ENCODE measurements at regions not wholly inside any gene's neighbourhood (a gene's known extent, or its start where the extent isn't known, plus 50 kb on each side); places are given as distances from the start of the nearest gene placed in this dataset.

- no peaks in the 10 kb centered on the region for H3K9me3 ChIP-seq (ENCODE audit: low read length)
- CTCF ChIA-PET = no interaction called here
- POLR2A ChIA-PET = no interaction called here
- DNase-seq = no peak
- H3K4me1 ChIP-seq (ENCODE audit: insufficient read depth, low read length) = no peaks in the 10 kb centered on the region
- no peak overlapping the region for H3K4me3 Mint-ChIP-seq
- H3K27ac Mint-ChIP-seq = no peak overlapping the region
- H3K36me3 Mint-ChIP-seq = no peaks in the 10 kb centered on the region
- H3K27me3 Mint-ChIP-seq = peaks cover 19 to 31% of the 10 kb centered on the region in 2 donors
- H3K36me3 ChIP-seq (ENCODE audit: insufficient read depth, low read length) = no peaks in the 10 kb centered on the region
- H3K27ac ChIP-seq (ENCODE audit: low read depth, low read length) = no peak overlapping the region
- no peak overlapping the region for H3K4me3 ChIP-seq (ENCODE audit: low read length)
- no peaks in the 10 kb centered on the region for H3K4me1 Mint-ChIP-seq
- H3K27me3 ChIP-seq (ENCODE audit: insufficient read depth, low read length, poor library complexity, severe bottlenecking) = peaks cover 10% of the 10 kb centered on the region
- no peaks in the 10 kb centered on the region for H3K9me3 Mint-ChIP-seq
Measured at GRCh38 chr3:43790476-43790875, 99.7 kb downstream of the ABHD5 start.

DNA sequence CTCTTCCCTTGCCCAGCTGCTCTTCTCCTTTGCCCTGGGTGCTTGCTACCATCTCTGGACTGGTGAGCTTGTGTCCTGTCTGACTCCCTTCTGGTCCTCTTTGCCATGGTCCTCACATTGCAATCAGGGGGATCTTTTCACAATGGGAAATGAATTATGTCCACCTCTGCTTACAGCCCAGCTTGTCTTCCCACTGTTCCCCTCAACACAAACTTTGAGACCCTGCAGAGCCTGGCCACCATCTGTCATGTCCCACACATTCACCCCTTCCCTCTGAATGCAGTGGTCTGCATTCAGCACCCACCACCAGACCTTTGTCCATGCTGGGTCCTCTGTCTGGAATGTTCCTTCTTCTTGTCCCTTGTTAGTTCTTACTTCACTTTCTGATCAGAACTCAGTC is 100.5 kb downstream of the ABHD5 start:
- Mint-ChIP-seq H3K4me1 (no peaks in the 10 kb centered on the region), H3K9me3 (no peaks in the 10 kb centered on the region), H3K36me3 (no peaks in the 10 kb centered on the region), H3K27me3 (peaks cover 20 to 38% of the 10 kb centered on the region in 2 donors), H3K27ac (no peak overlapping the region), H3K4me3 (no peak overlapping the region)
- ChIA-PET POLR2A (no interaction called here), CTCF (no interaction called here)
- no peak for DNase-seq
- Histone ChIP-seq H3K27ac (ENCODE audit: low read depth, low read length) (no peak overlapping the region), H3K4me3 (ENCODE audit: low read length) (no peak overlapping the region), H3K36me3 (ENCODE audit: insufficient read depth, low read length) (no peaks in the 10 kb centered on the region), H3K27me3 (ENCODE audit: insufficient read depth, low read length, poor library complexity, severe bottlenecking) (peaks cover 10% of the 10 kb centered on the region), H3K4me1 (ENCODE audit: insufficient read depth, low read length) (no peaks in the 10 kb centered on the region), H3K9me3 (ENCODE audit: low read length) (no peaks in the 10 kb centered on the region)

DNA sequence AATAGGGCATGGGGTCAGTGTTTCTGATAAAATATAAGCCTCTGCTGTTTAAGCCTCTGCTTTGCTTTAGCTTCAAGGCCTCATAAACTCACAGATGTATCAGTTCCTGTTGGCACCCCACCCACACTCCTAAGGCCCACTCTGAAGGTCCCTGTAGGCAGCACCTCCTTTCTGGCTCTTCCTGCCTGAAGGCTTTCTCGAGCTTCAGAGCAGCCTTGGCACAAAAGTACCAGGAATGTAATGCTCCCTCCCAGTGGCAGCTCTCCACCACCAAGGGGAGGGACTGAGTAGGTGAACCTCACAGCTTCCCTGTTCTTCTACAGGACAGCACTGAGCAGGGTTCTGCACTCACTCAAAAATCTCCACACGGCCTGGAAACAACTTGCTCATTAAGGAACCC is 102.2 kb downstream of the ABHD5 start:
- ChIA-PET CTCF (no interaction called here), POLR2A (no interaction called here)
- H3K27ac Mint-ChIP-seq = no peak overlapping the region

GRCh38 chr3:43793648-43794372 is 103.1 kb downstream of the ABHD5 start:
- peaks cover 20 to 50% of the 10 kb centered on the region in 2 donors for H3K27me3 Mint-ChIP-seq
- H3K4me1 Mint-ChIP-seq = no peaks in the 10 kb centered on the region

More for the DNA sequence above, 102.2 kb downstream of the ABHD5 start:
- Mint-ChIP-seq H3K36me3 (no peaks in the 10 kb centered on the region), H3K4me1 (no peaks in the 10 kb centered on the region), H3K9me3 (no peaks in the 10 kb centered on the region), H3K4me3 (no peak overlapping the region), H3K27me3 (peaks cover 22 to 50% of the 10 kb centered on the region in 2 donors)
- Histone ChIP-seq H3K9me3 (ENCODE audit: low read length) (no peaks in the 10 kb centered on the region), H3K4me1 (ENCODE audit: insufficient read depth, low read length) (no peaks in the 10 kb centered on the region), H3K27ac (ENCODE audit: low read depth, low read length) (no peak overlapping the region), H3K4me3 (ENCODE audit: low read length) (no peak overlapping the region), H3K36me3 (ENCODE audit: insufficient read depth, low read length) (no peaks in the 10 kb centered on the region), H3K27me3 (ENCODE audit: insufficient read depth, low read length, poor library complexity, severe bottlenecking) (peaks cover 10% of the 10 kb centered on the region)
- DNase-seq = no peak

GRCh38 chr3:43794776-43795175 is 104.0 kb downstream of the ABHD5 start:
- Histone ChIP-seq H3K9me3 (ENCODE audit: low read length) (no peaks in the 10 kb centered on the region), H3K4me3 (ENCODE audit: low read length) (no peak overlapping the region), H3K27me3 (ENCODE audit: insufficient read depth, low read length, poor library complexity, severe bottlenecking) (peaks cover 13% of the 10 kb centered on the region), H3K4me1 (ENCODE audit: insufficient read depth, low read length) (no peaks in the 10 kb centered on the region), H3K27ac (ENCODE audit: low read depth, low read length) (no peak overlapping the region), H3K36me3 (ENCODE audit: insufficient read depth, low read length) (no peaks in the 10 kb centered on the region)
- H3K36me3 Mint-ChIP-seq = no peaks in the 10 kb centered on the region
- DNase-seq = no peak
- no peak overlapping the region for H3K4me3 Mint-ChIP-seq
- H3K27ac Mint-ChIP-seq = no peak overlapping the region
- H3K27me3 Mint-ChIP-seq = peaks cover 17 to 44% of the 10 kb centered on the region in 2 donors
- ChIA-PET POLR2A (no interaction called here), CTCF (no interaction called here)
- H3K9me3 Mint-ChIP-seq = no peaks in the 10 kb centered on the region
- no peaks in the 10 kb centered on the region for H3K4me1 Mint-ChIP-seq

More at GRCh38 chr3:43793648-43794372, 103.1 kb downstream of the ABHD5 start:
- Histone ChIP-seq H3K27me3 (ENCODE audit: insufficient read depth, low read length, poor library complexity, severe bottlenecking) (peaks cover 13% of the 10 kb centered on the region), H3K4me1 (ENCODE audit: insufficient read depth, low read length) (no peaks in the 10 kb centered on the region), H3K9me3 (ENCODE audit: low read length) (no peaks in the 10 kb centered on the region), H3K36me3 (ENCODE audit: insufficient read depth, low read length) (no peaks in the 10 kb centered on the region), H3K4me3 (ENCODE audit: low read length) (no peak overlapping the region), H3K27ac (ENCODE audit: low read depth, low read length) (no peak overlapping the region)
- H3K27ac Mint-ChIP-seq = peak overlapping the region in 1 of 8 donors; percentile 10
- no peaks in the 10 kb centered on the region for H3K36me3 Mint-ChIP-seq
- H3K4me3 Mint-ChIP-seq = no peak overlapping the region
- no peak for DNase-seq
- no peaks in the 10 kb centered on the region for H3K9me3 Mint-ChIP-seq
- ChIA-PET POLR2A (no interaction called here), CTCF (no interaction called here)

DNA sequence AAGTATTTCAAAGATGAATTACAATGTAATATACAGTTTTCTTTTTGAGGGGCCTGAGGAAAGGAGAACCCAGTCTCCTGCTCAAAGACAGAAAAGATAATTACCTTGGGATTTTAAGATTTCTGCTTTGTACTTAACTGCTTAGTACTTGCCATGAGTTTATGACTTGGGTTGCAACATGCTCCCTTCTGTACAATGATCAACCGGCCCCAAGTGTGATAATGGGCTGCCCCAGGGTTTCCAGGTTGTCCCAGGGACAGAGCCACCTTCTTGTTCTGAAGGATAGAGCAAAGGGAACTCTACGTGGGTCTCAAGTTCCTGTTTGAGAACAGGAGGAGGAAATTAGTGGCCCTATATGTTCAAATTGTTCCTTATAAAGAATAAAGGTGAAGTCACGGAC is 104.8 kb downstream of the ABHD5 start:
- no peak overlapping the region for H3K4me3 Mint-ChIP-seq
- POLR2A ChIA-PET = no interaction called here

GRCh38 chr3:43796041-43796596 is 105.4 kb downstream of the ABHD5 start:
- CTCF ChIA-PET = no interaction called here
- no peak for DNase-seq

More for the DNA sequence above, 104.8 kb downstream of the ABHD5 start:
- H3K4me3 ChIP-seq (ENCODE audit: low read length) = no peak overlapping the region
- no peak overlapping the region for H3K27ac ChIP-seq (ENCODE audit: low read depth, low read length)
- Mint-ChIP-seq H3K27ac (no peak overlapping the region), H3K9me3 (peaks cover 0 to 3% (median 0%) of the 10 kb centered on the region in 5 donors), H3K36me3 (peaks cover 0 to 4% (median 0%) of the 10 kb centered on the region in 3 donors), H3K4me1 (no peaks in the 10 kb centered on the region), H3K27me3 (peaks cover 17 to 42% of the 10 kb centered on the region in 2 donors)
- no peaks in the 10 kb centered on the region for H3K36me3 ChIP-seq (ENCODE audit: insufficient read depth, low read length)
- CTCF ChIA-PET = no interaction called here
- DNase-seq = no peak
- H3K27me3 ChIP-seq (ENCODE audit: insufficient read depth, low read length, poor library complexity, severe bottlenecking) = peaks cover 13% of the 10 kb centered on the region
- no peaks in the 10 kb centered on the region for H3K9me3 ChIP-seq (ENCODE audit: low read length)
- no peaks in the 10 kb centered on the region for H3K4me1 ChIP-seq (ENCODE audit: insufficient read depth, low read length)

GRCh38 chr3:43797794-43798193 is 107.1 kb downstream of the ABHD5 start:
- Histone ChIP-seq H3K4me1 (ENCODE audit: insufficient read depth, low read length) (no peaks in the 10 kb centered on the region), H3K4me3 (ENCODE audit: low read length) (no peak overlapping the region), H3K9me3 (ENCODE audit: low read length) (no peaks in the 10 kb centered on the region), H3K27me3 (ENCODE audit: insufficient read depth, low read length, poor library complexity, severe bottlenecking) (peaks cover 13% of the 10 kb centered on the region), H3K27ac (ENCODE audit: low read depth, low read length) (no peak overlapping the region), H3K36me3 (ENCODE audit: insufficient read depth, low read length) (no peaks in the 10 kb centered on the region)
- Mint-ChIP-seq H3K9me3 (peaks cover 0 to 10% (median 4%) of the 10 kb centered on the region in 5 donors), H3K4me3 (no peak overlapping the region), H3K27me3 (peaks cover 13 to 31% of the 10 kb centered on the region in 2 donors), H3K4me1 (no peaks in the 10 kb centered on the region), H3K36me3 (peaks cover 0 to 4% (median 0%) of the 10 kb centered on the region in 3 donors), H3K27ac (no peak overlapping the region)
- DNase-seq = no peak
- POLR2A ChIA-PET = no interaction called here
- CTCF ChIA-PET = no interaction called here

More at GRCh38 chr3:43796041-43796596, 105.4 kb downstream of the ABHD5 start:
- peaks cover 0 to 4% (median 0%) of the 10 kb centered on the region in 3 donors for H3K36me3 Mint-ChIP-seq
- no peaks in the 10 kb centered on the region for H3K36me3 ChIP-seq (ENCODE audit: insufficient read depth, low read length)
- H3K27me3 ChIP-seq (ENCODE audit: insufficient read depth, low read length, poor library complexity, severe bottlenecking) = peaks cover 13% of the 10 kb centered on the region
- H3K27ac Mint-ChIP-seq = no peak overlapping the region
- H3K4me1 ChIP-seq (ENCODE audit: insufficient read depth, low read length) = no peaks in the 10 kb centered on the region
- H3K4me3 ChIP-seq (ENCODE audit: low read length) = no peak overlapping the region
- no peak overlapping the region for H3K27ac ChIP-seq (ENCODE audit: low read depth, low read length)
- no peak overlapping the region for H3K4me3 Mint-ChIP-seq
- POLR2A ChIA-PET = no interaction called here
- no peaks in the 10 kb centered on the region for H3K4me1 Mint-ChIP-seq
- H3K9me3 Mint-ChIP-seq = peaks cover 0 to 4% (median 2%) of the 10 kb centered on the region in 5 donors
- H3K27me3 Mint-ChIP-seq = peaks cover 17 to 37% of the 10 kb centered on the region in 2 donors
- H3K9me3 ChIP-seq (ENCODE audit: low read length) = no peaks in the 10 kb centered on the region
